Heart left ventricle (tissue), 13 donors: ENCODE measurements at regions not wholly inside any gene's neighbourhood (a gene's known extent, or its start where the extent isn't known, plus 50 kb on each side); places are given as distances from the start of the nearest gene placed in this dataset.

ENCODE experiments used
- POLR2A ChIP-seq, 2 donors: fragments of 450-650 bp; IDR thresholded peaks; one replicate each; pipeline ENCODE4 v1.6.1; 2017; ENCODE audit warnings: antibody characterized with exemption in 2 of 2, mild to moderate bottlenecking in 2 of 2, moderate library complexity in 2 of 2
- TF ChIP-seq, protein P1 (sequence below), 12 donors: fragments of 200-600 bp; sonication (generic) in 4 of 12; IDR thresholded peaks; one replicate each; pipeline versions ENCODE4 v1.5.0 to v1.8.0; 2018 to 2022; ENCODE audit warnings: antibody characterized with exemption in 12 of 12, mild to moderate bottlenecking in 5 of 12
- donor health status: ischemic (EF 13 %, LVEDD 7.1; RV severe dilation, severe dysfunction).
- donor health status: DM: no; HTN: yes; CAD: no.
- donor health status: DM: no; HTN: no; CAD: no.
- donor health status: ischemic (EF 25% LVEDD 6.9; RV normal size, moderate dysfunction).
- donor health status: ischemic (EF 25% LVEDD 5.7; RV mildly dilated, moderate dysfunction).
- donor health status: ischemic (EF 35%, LVEDD 5.7; RV mildly dilated, moderate dysfunction).
- donor health status: nonischemic (EF 11% LVEDD 7.7; RV severe dilation, severe dysfunction).
- donor health status: DM: yes; HTN: yes; CAD: no.
- donor health status: PGD.
- donor health status: ischemic (EF 29% LVEDD 5.4; RV normal size, mild dysfunction).
- donor health status: nonischemic (EF 23%, LVEDD 6.1; RV moderate dilation, normal function).

DNA sequence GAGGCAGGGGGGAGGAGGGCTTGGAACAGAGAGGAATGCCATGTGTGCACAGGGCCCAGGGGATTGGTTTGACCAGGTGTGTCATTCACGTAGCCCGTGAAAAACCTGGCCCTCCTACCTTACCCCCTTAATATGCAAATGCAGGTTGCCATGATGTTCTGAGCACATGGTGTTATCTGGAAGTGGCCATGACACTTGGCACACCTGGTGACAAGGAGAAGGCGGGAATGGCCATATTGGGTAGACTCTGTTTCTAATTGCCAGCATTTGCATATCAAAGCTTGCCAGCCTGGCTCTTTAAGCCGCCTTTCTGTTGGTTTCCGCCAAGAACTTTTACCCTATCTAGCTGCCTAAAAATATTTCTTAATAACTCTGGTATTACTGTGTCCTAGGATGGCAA, 202.1 kb upstream of the DPH6 start:
- TF ChIP-seq, protein P1, sequence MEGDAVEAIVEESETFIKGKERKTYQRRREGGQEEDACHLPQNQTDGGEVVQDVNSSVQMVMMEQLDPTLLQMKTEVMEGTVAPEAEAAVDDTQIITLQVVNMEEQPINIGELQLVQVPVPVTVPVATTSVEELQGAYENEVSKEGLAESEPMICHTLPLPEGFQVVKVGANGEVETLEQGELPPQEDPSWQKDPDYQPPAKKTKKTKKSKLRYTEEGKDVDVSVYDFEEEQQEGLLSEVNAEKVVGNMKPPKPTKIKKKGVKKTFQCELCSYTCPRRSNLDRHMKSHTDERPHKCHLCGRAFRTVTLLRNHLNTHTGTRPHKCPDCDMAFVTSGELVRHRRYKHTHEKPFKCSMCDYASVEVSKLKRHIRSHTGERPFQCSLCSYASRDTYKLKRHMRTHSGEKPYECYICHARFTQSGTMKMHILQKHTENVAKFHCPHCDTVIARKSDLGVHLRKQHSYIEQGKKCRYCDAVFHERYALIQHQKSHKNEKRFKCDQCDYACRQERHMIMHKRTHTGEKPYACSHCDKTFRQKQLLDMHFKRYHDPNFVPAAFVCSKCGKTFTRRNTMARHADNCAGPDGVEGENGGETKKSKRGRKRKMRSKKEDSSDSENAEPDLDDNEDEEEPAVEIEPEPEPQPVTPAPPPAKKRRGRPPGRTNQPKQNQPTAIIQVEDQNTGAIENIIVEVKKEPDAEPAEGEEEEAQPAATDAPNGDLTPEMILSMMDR (IDR thresholded peaks at IDR 0.05) = no peak
- no peak for TF ChIP-seq POLR2A (IDR thresholded peaks at IDR 0.05)
